Adrenal gland (tissue), 9 donors: ENCODE measurements at regions not wholly inside any gene's neighbourhood (a gene's known extent, or its start where the extent isn't known, plus 50 kb on each side); places are given as distances from the start of the nearest gene placed in this dataset.

Source experiments
- DNase-seq, 7 donors: peaks; one replicate each; pipeline ENCODE4 v3.0.0-alpha.2; 2019 to 2020
- H3K27ac ChIP-seq, 5 donors: fragments of 200-600 bp; sonication (generic) in 4 of 5; 1 replicate in 3 of 5; 2 replicates in 2 of 5; pipeline versions ENCODE4 v1.5.1 to v1.8.0; 2016 to 2020; ENCODE audit warnings: mild to moderate bottlenecking in 1 of 5
- H3K27me3 ChIP-seq: fragments of 200-600 bp; 2 replicates; pipeline ENCODE4 v1.8.0; 2021
- H3K36me3 ChIP-seq, 2 donors: fragments of 200-600 bp; replicated peaks in 1 of 2; 1 replicate in 1 of 2; 2 replicates in 1 of 2; pipeline versions ENCODE4 v1.5.1 to v1.8.0; 2018 to 2022
- H3K4me1 ChIP-seq, 2 donors: fragments of 200-600 bp; replicated peaks in 1 of 2; 1 replicate in 1 of 2; 2 replicates in 1 of 2; pipeline versions ENCODE4 v1.5.1 to v1.8.0; 2018 to 2021
- H3K4me3 ChIP-seq, 4 donors: fragments of 200-600 bp; sonication (generic) in 3 of 4; one replicate each; pipeline ENCODE4 v1.5.1; 2016 to 2018
- H3K9me3 ChIP-seq, 3 donors: fragments of 200-600 bp; sonication (generic) in 1 of 3; replicated peaks in 1 of 3; 1 replicate in 2 of 3; 2 replicates in 1 of 3; pipeline versions ENCODE4 v1.5.1 to v1.8.0; 2016 to 2021
- CTCF ChIP-seq, 6 experiments: fragments of 450-650 bp in 4 of 6; fragments of 200-600 bp in 2 of 6; sonication (generic) in 1 of 6; IDR thresholded peaks; 1 replicate in 5 of 6; 2 replicates in 1 of 6; pipeline versions ENCODE4 v1.5.1 to v1.8.0; 2016 to 2021; ENCODE audit warnings: antibody characterized with exemption in 6 of 6, mild to moderate bottlenecking in 2 of 6, moderate library complexity in 1 of 6
- POLR2A ChIP-seq, 2 donors: fragments of 450-650 bp; IDR thresholded peaks; one replicate each; pipeline ENCODE4 v1.6.1; 2017; ENCODE audit warnings: antibody characterized with exemption in 2 of 2, mild to moderate bottlenecking in 2 of 2, moderate library complexity in 1 of 2
- WGBS, 4 donors: extraction: QIAGEN DNeasy Blood & Tissue Kit in 2 of 4; methylation state at CpG; one replicate each; pipeline versions ENCODE4 v1.1.5 to v1.1.7; 2013 to 2017; 5-methylcytosine and 5-hydroxymethylcytosine counted together
- intact Hi-C, 2 donors: fragments of 100-400 bp; cut with DNase I; formaldehyde crosslinking; loops; one replicate each; pipeline versions ENCODE4 v1.14.1 to v1.15.0; 2022 to 2023
- donor health status: healthy with polysubstance abuse.
- donor health status: Bipolar disorder and iron deficiency.
- donor health status: DM: yes; HTN: yes; CAD: no.
- donor health status: DM: no; HTN: no; CAD: no.
- donor health status: DM: no; HTN: no; CAD: no.

- Histone ChIP-seq H3K9me3 (no peaks in the 10 kb centered on the region), H3K4me1 (no peaks in the 10 kb centered on the region)
- TF ChIP-seq POLR2A (IDR thresholded peaks at IDR 0.05), result no peak
- TF ChIP-seq CTCF (IDR thresholded peaks at IDR 0.05), result no peak
Measured at GRCh38 chr11:92390783-92391182, 166.2 kb downstream of the FAT3 start.

GRCh38 chr11:92391364-92391763 is 166.7 kb downstream of the FAT3 start:
- H3K4me1 ChIP-seq, result no peaks in the 10 kb centered on the region
- H3K27me3 ChIP-seq, result no peaks in the 10 kb centered on the region
- DNase-seq, result no peak
- H3K9me3 ChIP-seq, result no peaks in the 10 kb centered on the region
- intact Hi-C loops, result no loop called here
- no peaks in the 10 kb centered on the region for H3K36me3 ChIP-seq
- no peak overlapping the region for H3K27ac ChIP-seq
- TF ChIP-seq CTCF (IDR thresholded peaks at IDR 0.05), result no peak
- no peak for TF ChIP-seq POLR2A (IDR thresholded peaks at IDR 0.05)
- no peak overlapping the region for H3K4me3 ChIP-seq

More at GRCh38 chr11:92390783-92391182, 166.2 kb downstream of the FAT3 start:
- Histone ChIP-seq H3K36me3 (no peaks in the 10 kb centered on the region), H3K4me3 (no peak overlapping the region), H3K27ac (no peak overlapping the region), H3K27me3 (no peaks in the 10 kb centered on the region)
- intact Hi-C loops, result no loop called here
- no peak for DNase-seq

DNA sequence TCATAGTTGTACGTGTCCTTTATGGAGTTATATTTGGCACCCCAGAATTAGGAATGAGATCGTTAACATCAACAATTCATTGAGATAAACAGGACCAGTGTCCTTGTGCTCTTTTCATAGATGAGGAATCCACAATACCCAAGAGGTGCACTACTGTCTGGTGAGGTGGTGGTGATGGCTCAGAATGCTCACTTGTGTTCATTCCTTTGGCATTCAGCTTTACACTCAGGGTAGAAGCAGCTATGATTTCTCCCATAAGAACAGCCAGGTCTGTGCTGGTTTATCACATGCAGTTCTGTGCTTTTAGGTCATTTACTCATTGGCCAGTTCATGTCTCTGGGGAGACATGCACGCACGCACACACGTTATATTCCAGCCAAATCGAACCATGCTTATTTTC is 167.2 kb downstream of the FAT3 start:
- intact Hi-C loops, result no loop called here
- H3K4me3 ChIP-seq, result no peak overlapping the region
- H3K4me1 ChIP-seq, result no peaks in the 10 kb centered on the region
- DNase-seq, result no peak
- no peaks in the 10 kb centered on the region for H3K9me3 ChIP-seq
- H3K27me3 ChIP-seq, result no peaks in the 10 kb centered on the region
- no peaks in the 10 kb centered on the region for H3K36me3 ChIP-seq
- TF ChIP-seq CTCF (IDR thresholded peaks at IDR 0.05), result no peak
- TF ChIP-seq POLR2A (IDR thresholded peaks at IDR 0.05), result no peak
- no peak overlapping the region for H3K27ac ChIP-seq
- 69 to 78% (median 75%) methylated on average over 6 of the region's 6 CpGs for WGBS, 4 donors

- no peak overlapping the region for H3K27ac ChIP-seq
- WGBS, 4 donors, result 76 to 84% (median 78%) methylated on average over 5 of the region's 5 CpGs
- H3K36me3 ChIP-seq, result no peaks in the 10 kb centered on the region
- no peaks in the 10 kb centered on the region for H3K9me3 ChIP-seq
- H3K27me3 ChIP-seq, result no peaks in the 10 kb centered on the region
- intact Hi-C loops, result no loop called here
- H3K4me3 ChIP-seq, result no peak overlapping the region
- no peak for DNase-seq
- TF ChIP-seq POLR2A (IDR thresholded peaks at IDR 0.05) (no peak), CTCF (IDR thresholded peaks at IDR 0.05) (no peak)
- no peaks in the 10 kb centered on the region for H3K4me1 ChIP-seq
Measured at GRCh38 chr11:92393218-92393617, 168.6 kb downstream of the FAT3 start.
